GM12875 (cell line): ENCODE measurements at regions not wholly inside any gene's neighbourhood (a gene's known extent, or its start where the extent isn't known, plus 50 kb on each side); places are given as distances from the start of the nearest gene placed in this dataset.
"Not testable (repeated sequence)": the region's sequence is repeated elsewhere in the genome, so short reads cannot be mapped to it uniquely, and the experiment has no call there.

Experiments used
- H3K4me3 ChIP-seq: one replicate; pipeline ENCODE4 v1.5.1; 2011; ENCODE audit warnings: low read depth, low read length, control low read depth
- CTCF ChIP-seq: IDR thresholded peaks from 2 replicates; pipeline ENCODE4 v1.5.1; 2011; ENCODE audit warnings: low read depth, mild to moderate bottlenecking, control low read depth, inconsistent platforms, low read length, moderate library complexity, borderline replicate concordance; ENCODE audit not compliant: insufficient read depth

GRCh38 chr7:106561151-106561550 is 99.8 kb downstream of the CCDC71L start:
- no peak for TF ChIP-seq CTCF
- no peak overlapping the region for H3K4me3 ChIP-seq

DNA sequence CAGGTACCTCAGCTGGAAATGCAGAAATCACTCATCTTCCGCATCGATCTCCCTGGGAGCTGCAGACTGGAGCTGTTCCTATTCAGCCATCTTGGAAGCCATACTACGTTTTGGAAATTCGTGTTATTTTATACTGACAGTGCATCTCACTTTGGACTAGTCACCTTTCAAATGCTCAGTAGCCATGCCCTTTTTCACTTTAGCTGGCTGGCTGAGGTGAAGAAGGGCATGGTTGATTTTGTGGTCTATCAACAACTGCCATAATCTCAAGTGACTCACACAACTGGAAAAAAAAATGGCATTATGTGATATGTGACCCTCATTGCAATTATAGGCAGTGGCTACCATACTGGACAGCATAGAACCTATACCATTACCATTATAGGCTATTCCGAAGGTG is 100.5 kb downstream of the CCDC71L start:
- TF ChIP-seq CTCF, result no peak
- H3K4me3 ChIP-seq, result no peak overlapping the region

DNA sequence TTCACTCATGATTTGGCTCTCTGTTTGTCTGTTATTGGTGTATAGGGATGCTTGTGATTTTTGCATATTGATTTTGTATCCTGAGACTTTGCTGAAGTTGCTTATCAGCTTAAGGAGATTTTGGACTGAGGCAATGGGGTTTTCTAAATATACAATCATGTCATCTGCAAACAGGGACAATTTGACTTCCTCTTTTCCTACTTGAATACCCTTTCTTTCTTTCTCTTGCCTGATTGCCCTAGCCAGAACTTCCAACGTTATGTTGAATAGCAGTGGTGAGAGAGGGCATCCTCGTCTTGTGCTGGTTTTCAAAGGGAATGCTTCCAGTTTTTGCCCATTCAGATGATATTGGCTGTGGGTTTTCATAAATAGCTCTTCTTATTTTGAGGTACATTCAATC is 104.7 kb downstream of the CCDC71L start:
- not testable (repeated sequence) for H3K4me3 ChIP-seq

DNA sequence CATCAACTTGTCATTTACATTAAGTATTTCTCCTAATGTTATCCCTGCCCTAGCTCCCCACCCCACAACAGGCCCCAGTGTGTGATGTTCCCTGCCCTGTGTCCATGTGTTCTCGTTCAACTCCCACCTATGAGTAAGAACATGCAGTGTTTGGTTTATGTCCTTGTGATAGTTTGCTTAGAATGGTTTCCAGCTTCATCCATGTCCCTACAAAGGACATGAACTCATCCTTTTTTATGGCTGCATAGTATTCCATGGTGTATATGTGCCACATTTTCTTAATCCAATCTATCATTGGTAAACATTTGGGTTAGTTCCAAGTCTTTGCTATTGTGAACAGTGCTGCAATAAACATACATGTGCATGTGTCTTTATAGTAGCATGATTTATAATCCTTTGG is 106.3 kb downstream of the CCDC71L start:
- not testable (repeated sequence) for H3K4me3 ChIP-seq

- TF ChIP-seq CTCF, result no peak
Measured at GRCh38 chr7:106553446-106553836, 107.5 kb downstream of the CCDC71L start.

GRCh38 chr7:106552645-106553445 is 108.1 kb downstream of the CCDC71L start:
- TF ChIP-seq CTCF, result no peak
- H3K4me3 ChIP-seq, result no peak overlapping the region

More at GRCh38 chr7:106553446-106553836, 107.5 kb downstream of the CCDC71L start:
- no peak overlapping the region for H3K4me3 ChIP-seq

- no peak for TF ChIP-seq CTCF
- H3K4me3 ChIP-seq, result no peak overlapping the region
Measured at GRCh38 chr7:106551936-106552335, 109.0 kb downstream of the CCDC71L start.

DNA sequence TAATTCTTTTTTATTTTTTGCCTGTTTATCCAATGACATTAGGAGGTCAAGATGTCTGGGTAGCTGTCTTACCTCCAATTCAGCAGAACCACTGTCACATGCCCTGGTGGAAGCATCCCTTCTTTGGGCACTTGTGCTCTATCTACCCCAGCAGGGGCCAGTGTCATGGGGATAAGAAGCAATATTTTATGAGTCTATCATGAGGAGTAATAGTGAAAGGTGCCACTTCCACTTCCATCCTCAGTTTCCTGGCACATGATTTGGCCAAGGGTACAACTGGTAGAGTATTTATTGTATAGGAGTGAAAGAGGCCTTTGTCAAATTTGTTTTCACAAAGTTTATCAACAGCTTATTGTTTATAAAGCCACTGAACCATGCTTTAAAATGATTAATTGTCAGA is 112.5 kb downstream of the CCDC71L start:
- no peak for TF ChIP-seq CTCF
- no peak overlapping the region for H3K4me3 ChIP-seq
